Loucy (cell line): ENCODE measurements at regions not wholly inside any gene's neighbourhood (a gene's known extent, or its start where the extent isn't known, plus 50 kb on each side); places are given as distances from the start of the nearest gene placed in this dataset.

Experiments
- EZH2phosphoT487 ChIP-seq: fragments of 200-600 bp; IDR thresholded peaks from 2 replicates; pipeline ENCODE4 v1.6.1; 2018; ENCODE audit warnings: antibody characterized with exemption, mild to moderate bottlenecking, moderate library complexity, borderline replicate concordance
- TF ChIP-seq, protein P1 (sequence below): fragments of 200-600 bp; sonication (generic); conservative IDR thresholded peaks from 2 replicates; pipeline ENCODE4 v1.5.1; 2014; ENCODE audit warnings: mild to moderate bottlenecking, antibody characterized with exemption, low read length

- TF ChIP-seq, protein P1, sequence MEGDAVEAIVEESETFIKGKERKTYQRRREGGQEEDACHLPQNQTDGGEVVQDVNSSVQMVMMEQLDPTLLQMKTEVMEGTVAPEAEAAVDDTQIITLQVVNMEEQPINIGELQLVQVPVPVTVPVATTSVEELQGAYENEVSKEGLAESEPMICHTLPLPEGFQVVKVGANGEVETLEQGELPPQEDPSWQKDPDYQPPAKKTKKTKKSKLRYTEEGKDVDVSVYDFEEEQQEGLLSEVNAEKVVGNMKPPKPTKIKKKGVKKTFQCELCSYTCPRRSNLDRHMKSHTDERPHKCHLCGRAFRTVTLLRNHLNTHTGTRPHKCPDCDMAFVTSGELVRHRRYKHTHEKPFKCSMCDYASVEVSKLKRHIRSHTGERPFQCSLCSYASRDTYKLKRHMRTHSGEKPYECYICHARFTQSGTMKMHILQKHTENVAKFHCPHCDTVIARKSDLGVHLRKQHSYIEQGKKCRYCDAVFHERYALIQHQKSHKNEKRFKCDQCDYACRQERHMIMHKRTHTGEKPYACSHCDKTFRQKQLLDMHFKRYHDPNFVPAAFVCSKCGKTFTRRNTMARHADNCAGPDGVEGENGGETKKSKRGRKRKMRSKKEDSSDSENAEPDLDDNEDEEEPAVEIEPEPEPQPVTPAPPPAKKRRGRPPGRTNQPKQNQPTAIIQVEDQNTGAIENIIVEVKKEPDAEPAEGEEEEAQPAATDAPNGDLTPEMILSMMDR = no peak
- TF ChIP-seq EZH2phosphoT487 = no peak
These were observed 277.5 kb upstream of the API5 start for GRCh38 chr11:43034341-43034740.
